Endothelial cell of umbilical vein (primary cell): ENCODE measurements at regions not wholly inside any gene's neighbourhood (a gene's known extent, or its start where the extent isn't known, plus 50 kb on each side); places are given as distances from the start of the nearest gene placed in this dataset.
A peak's percentile ranks its signal among the peaks of the same experiment; 100 is the strongest.

Experiments used
- BruUV-seq: library from RNA; stranded (reverse); fragments of 400-500 nt; replicated peaks from 2 replicates; lab custom pipeline; 2021; lab: Mats Ljungman, UMichigan
- CTCF ChIA-PET: fragments of 300-600, 350-600 bp; sonication (Branson Sonifier 250); formaldehyde crosslinking; loops from one replicate; lab custom pipeline; 2021; ENCODE audit warnings: antibody characterized with exemption, inconsistent platforms; lab: Charles Lee
- POLR2A ChIA-PET: fragments of 300-600, 350-600 bp; sonication (Branson Sonifier 250); formaldehyde crosslinking; loops from one replicate; lab custom pipeline; 2021; ENCODE audit warnings: antibody characterized with exemption, inconsistent platforms; lab: Charles Lee
- DNase-seq: peaks from one replicate; pipeline ENCODE4 v3.0.0-alpha.2; 2011; ENCODE audit warnings: low read depth, low spot score
- FAIRE-seq: peaks from 2 replicates; lab custom pipeline; 2011; peaks lifted over from hg19 to GRCh38; lab: Jason Lieb, UNC
- H2AFZ ChIP-seq: 2 replicates; pipeline ENCODE4 v1.6.0; 2012; ENCODE audit warnings: low read depth, low read length, control low read depth, inconsistent platforms
- H3K27ac ChIP-seq: 2 replicates; pipeline ENCODE4 v1.5.1; 2011; ENCODE audit warnings: low read depth, mild to moderate bottlenecking, control low read depth, low read length, moderate library complexity; ENCODE audit not compliant: insufficient read depth
- H3K27me3 ChIP-seq, 2 experiments: 2 replicates each; pipeline versions ENCODE4 v1.6.0 to v1.6.1; 2011; ENCODE audit warnings: low read length in 2 of 2, mixed read lengths in 1 of 2; ENCODE audit not compliant: control insufficient read depth in 2 of 2, insufficient read depth in 2 of 2
- H3K36me3 ChIP-seq, 2 experiments: 2 replicates in 1 of 2; 3 replicates in 1 of 2; pipeline ENCODE4 v1.5.1; 2011; ENCODE audit warnings: low read length in 2 of 2, mild to moderate bottlenecking in 1 of 2, moderate library complexity in 1 of 2; ENCODE audit not compliant: control insufficient read depth in 2 of 2, insufficient read depth in 2 of 2; ENCODE audit errors: extremely low read depth in 1 of 2
- H3K4me1 ChIP-seq: 3 replicates; pipeline ENCODE4 v1.5.1; 2011; ENCODE audit warnings: mild to moderate bottlenecking, low read length; ENCODE audit not compliant: control insufficient read depth, insufficient read depth; ENCODE audit errors: extremely low read depth
- H3K4me2 ChIP-seq: 2 replicates; pipeline ENCODE4 v1.6.1; 2011; ENCODE audit warnings: low read length, control low read depth, mixed read lengths; ENCODE audit not compliant: insufficient read depth
- H3K4me3 ChIP-seq, 3 experiments: fragments of 200-600 bp in 1 of 3; sonication (generic), shearing (Covaris generic) in 1 of 3; replicated peaks in 1 of 3; 2 replicates each; pipeline ENCODE4 v1.5.1; 2011 to 2016; ENCODE audit warnings: control low read depth in 3 of 3, low read length in 3 of 3, mild to moderate bottlenecking in 2 of 3, inconsistent platforms in 1 of 3, low read depth in 1 of 3, moderate library complexity in 1 of 3; ENCODE audit not compliant: insufficient read depth in 1 of 3
- H3K79me2 ChIP-seq: 2 replicates; pipeline ENCODE4 v1.6.0; 2012; ENCODE audit warnings: low read length, inconsistent platforms; ENCODE audit not compliant: control insufficient read depth, insufficient read depth
- H3K9ac ChIP-seq: replicated peaks from 2 replicates; pipeline ENCODE3; 2011; ENCODE audit warnings: low read length, control low read depth; ENCODE audit not compliant: insufficient read depth; ENCODE audit errors: extremely low read depth
- H3K9me1 ChIP-seq: replicated peaks from 3 replicates; pipeline ENCODE4 v1.6.0; 2011; ENCODE audit warnings: mild to moderate bottlenecking, low read length; ENCODE audit not compliant: control insufficient read depth, insufficient read depth; ENCODE audit errors: extremely low read depth
- H3K9me3 ChIP-seq: replicated peaks from 2 replicates; pipeline ENCODE4 v1.5.1; 2012; ENCODE audit warnings: low read length, inconsistent platforms; ENCODE audit not compliant: control insufficient read depth, insufficient read depth
- H4K20me1 ChIP-seq: replicated peaks from 2 replicates; pipeline ENCODE3; 2011; ENCODE audit warnings: mild to moderate bottlenecking, low read length; ENCODE audit not compliant: control insufficient read depth, insufficient read depth; ENCODE audit errors: extremely low read depth
- CTCF ChIP-seq, 2 donors: IDR thresholded peaks; 1 replicate in 1 of 2; 2 replicates in 1 of 2; pipeline ENCODE4 v1.5.1; 2011; ENCODE audit warnings: low read length in 2 of 2, mild to moderate bottlenecking in 2 of 2, moderate library complexity in 2 of 2, control low read depth in 1 of 2, inconsistent platforms in 1 of 2, low read depth in 1 of 2; ENCODE audit not compliant: insufficient read depth in 1 of 2; ENCODE audit errors: extremely low read depth in 1 of 2
- EZH2 ChIP-seq: IDR thresholded peaks from 2 replicates; pipeline ENCODE4 v1.6.1; 2012; ENCODE audit warnings: borderline replicate concordance, low read depth, mild to moderate bottlenecking, moderate library complexity, low read length, inconsistent platforms; ENCODE audit not compliant: severe bottlenecking
- FOS ChIP-seq: IDR thresholded peaks from 2 replicates; pipeline ENCODE4 v1.6.1; 2011; ENCODE audit warnings: mild to moderate bottlenecking, low read length, moderate library complexity, borderline replicate concordance; ENCODE audit not compliant: insufficient read depth
- GATA2 ChIP-seq: IDR thresholded peaks from 2 replicates; pipeline ENCODE4 v1.7.0; 2011; ENCODE audit warnings: low read depth, mild to moderate bottlenecking, moderate library complexity, mixed read lengths, low read length; ENCODE audit not compliant: insufficient read length, insufficient read depth
- JUN ChIP-seq: IDR thresholded peaks from 2 replicates; pipeline ENCODE4 v1.6.1; 2011; ENCODE audit warnings: borderline replicate concordance, low read depth; ENCODE audit not compliant: insufficient read length, insufficient read depth
- MAX ChIP-seq: IDR thresholded peaks from 2 replicates; pipeline ENCODE4 v1.6.1; 2011; ENCODE audit not compliant: insufficient read depth, insufficient read length
- MYC ChIP-seq: IDR thresholded peaks from one replicate; pipeline ENCODE4 v1.6.1; 2011; ENCODE audit warnings: mild to moderate bottlenecking, low read depth, low read length
- POLR2A ChIP-seq: IDR thresholded peaks from 2 replicates; pipeline ENCODE4 v1.6.1; 2012; ENCODE audit warnings: low read depth, mild to moderate bottlenecking, control low read depth, low read length
- POLR2AphosphoS5 ChIP-seq: IDR thresholded peaks from 2 replicates; pipeline ENCODE4 v1.6.1; 2012; ENCODE audit warnings: low read depth, mild to moderate bottlenecking, control low read depth, low read length, moderate library complexity; ENCODE audit not compliant: insufficient read depth
- dilution Hi-C: fragments of 300-500 bp; cut with MboI; formaldehyde crosslinking; loops from one replicate; pipeline ENCODE4 v1.15.0; 2019; ENCODE audit warnings: low sequenced_read_pairs; ENCODE audit not compliant: extremely low pct_ligation_motif_present
- intact Hi-C: fragments of 100-400 bp; cut with micrococcal nuclease; formaldehyde crosslinking; loops from one replicate; pipeline ENCODE4 v1.10.0; 2022

DNA sequence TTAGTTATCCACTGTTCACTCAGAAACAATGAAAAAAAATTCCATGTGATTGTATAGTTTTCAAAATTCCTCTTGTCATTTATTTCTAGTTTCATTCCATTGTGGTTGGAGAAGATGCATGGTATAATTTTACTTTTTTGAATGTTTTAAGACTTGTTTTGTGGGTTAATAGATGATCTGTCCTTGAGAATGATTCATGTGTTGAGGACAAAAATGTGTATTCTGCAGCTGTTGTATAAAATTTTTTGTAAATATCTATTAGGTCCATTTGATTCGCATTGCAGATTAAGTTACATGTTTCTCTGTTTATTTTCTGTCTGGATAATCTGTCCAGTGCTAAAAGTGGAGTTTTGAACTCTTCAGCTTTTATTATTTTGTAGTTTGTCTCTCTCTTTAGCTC lies 65.4 kb downstream of the RTL3 start:
- no peak overlapping the region for H3K9ac ChIP-seq
- no peak overlapping the region for H3K27ac ChIP-seq
- ChIA-PET CTCF (interaction anchor here (1.0 kb wide), 1 partner anchor 856 kb away, joined by 5 read pairs; no protein-coding TSS in a partner anchor), POLR2A (no interaction called here)
- H4K20me1 ChIP-seq: no peaks in the 10 kb centered on the region
- H3K9me3 ChIP-seq: no peaks in the 10 kb centered on the region
- intact Hi-C loops: no loop called here
- no peak overlapping the region for H3K4me3 ChIP-seq
- TF ChIP-seq EZH2 (no peak), JUN (no peak), CTCF (IDR thresholded peaks at IDR 0.05; ENCODE audit: extremely low read depth in 1 of 2, insufficient read depth in 1 of 2, low read depth in 1 of 2, low read length in 2 of 2) (no peak), FOS (no peak), MAX (no peak), GATA2 (no peak), POLR2AphosphoS5 (no peak), POLR2A (no peak), MYC (no peak)
- no peaks in the 10 kb centered on the region for H3K27me3 ChIP-seq
- no peak overlapping the region for H2AFZ ChIP-seq
- FAIRE-seq (peak; percentile 28), DNase-seq (no peak)
- H3K4me1 ChIP-seq: no peaks in the 10 kb centered on the region
- H3K9me1 ChIP-seq: no peaks in the 10 kb centered on the region
- no peaks in the 10 kb centered on the region for H3K36me3 ChIP-seq
- H3K79me2 ChIP-seq: no peaks in the 10 kb centered on the region
- BruUV-seq: no TSS peak
- dilution Hi-C loops: no loop called here
- H3K4me2 ChIP-seq: no peak overlapping the region
